Testis (tissue), 2 donors: ENCODE measurements at regions not wholly inside any gene's neighbourhood (a gene's known extent, or its start where the extent isn't known, plus 50 kb on each side); places are given as distances from the start of the nearest gene placed in this dataset.

ENCODE experiments used
- POLR2A ChIP-seq: fragments of 450-650 bp; IDR thresholded peaks from one replicate; pipeline ENCODE4 v1.6.1; 2017; ENCODE audit warnings: antibody characterized with exemption, mild to moderate bottlenecking, moderate library complexity
- TF ChIP-seq, protein P1 (sequence below), 3 experiments: fragments of 450-650 bp in 2 of 3; fragments of 200-600 bp in 1 of 3; sonication (generic) in 1 of 3; IDR thresholded peaks; one replicate each; pipeline ENCODE4 v1.5.1; 2016 to 2019; ENCODE audit warnings: antibody characterized with exemption in 3 of 3, mild to moderate bottlenecking in 2 of 3, moderate library complexity in 1 of 3

- TF ChIP-seq POLR2A: no peak
- TF ChIP-seq, protein P1, sequence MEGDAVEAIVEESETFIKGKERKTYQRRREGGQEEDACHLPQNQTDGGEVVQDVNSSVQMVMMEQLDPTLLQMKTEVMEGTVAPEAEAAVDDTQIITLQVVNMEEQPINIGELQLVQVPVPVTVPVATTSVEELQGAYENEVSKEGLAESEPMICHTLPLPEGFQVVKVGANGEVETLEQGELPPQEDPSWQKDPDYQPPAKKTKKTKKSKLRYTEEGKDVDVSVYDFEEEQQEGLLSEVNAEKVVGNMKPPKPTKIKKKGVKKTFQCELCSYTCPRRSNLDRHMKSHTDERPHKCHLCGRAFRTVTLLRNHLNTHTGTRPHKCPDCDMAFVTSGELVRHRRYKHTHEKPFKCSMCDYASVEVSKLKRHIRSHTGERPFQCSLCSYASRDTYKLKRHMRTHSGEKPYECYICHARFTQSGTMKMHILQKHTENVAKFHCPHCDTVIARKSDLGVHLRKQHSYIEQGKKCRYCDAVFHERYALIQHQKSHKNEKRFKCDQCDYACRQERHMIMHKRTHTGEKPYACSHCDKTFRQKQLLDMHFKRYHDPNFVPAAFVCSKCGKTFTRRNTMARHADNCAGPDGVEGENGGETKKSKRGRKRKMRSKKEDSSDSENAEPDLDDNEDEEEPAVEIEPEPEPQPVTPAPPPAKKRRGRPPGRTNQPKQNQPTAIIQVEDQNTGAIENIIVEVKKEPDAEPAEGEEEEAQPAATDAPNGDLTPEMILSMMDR (IDR thresholded peaks at IDR 0.05): no peak
Measured at GRCh38 chr18:60663060-60663989, 290.8 kb upstream of the MC4R start.
